Upper lobe of left lung (tissue), 4 donors: ENCODE measurements at regions not wholly inside any gene's neighbourhood (a gene's known extent, or its start where the extent isn't known, plus 50 kb on each side); places are given as distances from the start of the nearest gene placed in this dataset.

ENCODE experiments used
- CTCF ChIP-seq, 6 experiments: fragments of 450-650 bp in 4 of 6; fragments of 200-600 bp in 2 of 6; sonication (generic) in 2 of 6; IDR thresholded peaks; one replicate each; pipeline ENCODE4 v1.5.1; 2016 to 2019; ENCODE audit warnings: antibody characterized with exemption in 6 of 6
- POLR2A ChIP-seq, 4 donors: fragments of 450-650 bp; IDR thresholded peaks; one replicate each; pipeline ENCODE4 v1.5.1; 2016 to 2017; ENCODE audit warnings: antibody characterized with exemption in 4 of 4, mild to moderate bottlenecking in 2 of 4

GRCh38 chr9:16356196-16356765, 514.2 kb downstream of the BNC2 start:
- TF ChIP-seq CTCF (IDR thresholded peaks at IDR 0.05) (no peak), POLR2A (IDR thresholded peaks at IDR 0.05) (no peak)
